GM12878 (cell line): ENCODE measurements at regions not wholly inside any gene's neighbourhood (a gene's known extent, or its start where the extent isn't known, plus 50 kb on each side); places are given as distances from the start of the nearest gene placed in this dataset.

Experiments used
- ATAC-seq: fragments of 200-7000 bp; cut with Tn5 transposase; 3 replicates; pipeline ENCODE4 v1.9.1; 2020; ENCODE audit warnings: mild to moderate bottlenecking, moderate library complexity
- BruUV-seq: library from RNA; stranded (reverse); fragments of 400-500 nt; replicated peaks from 2 replicates; lab custom pipeline; 2021; lab: Mats Ljungman, UMichigan
- CTCF ChIA-PET: fragments of 300-600 bp; sonication (Branson Sonifier 250); formaldehyde crosslinking; extraction: SDS; loops from one replicate; lab custom pipeline; 2021; ENCODE audit warnings: inconsistent platforms; lab: Yijun Ruan, JAX
- POLR2A ChIA-PET: fragments of 350-600 bp; formaldehyde crosslinking; extraction: SDS; loops from one replicate; lab custom pipeline; 2021; ENCODE audit warnings: inconsistent platforms; lab: Charles Lee
- RAD21 ChIA-PET: fragments of 300-600 bp; sonication (Branson Sonifier 250); formaldehyde crosslinking; loops from one replicate; lab custom pipeline; 2023; ENCODE audit warnings: antibody characterized with exemption; ENCODE audit not compliant: unreplicated experiment; lab: Charles Lee
- SMC1A ChIA-PET: fragments of 300-600 bp; sonication (Branson Sonifier 250); formaldehyde crosslinking; loops from one replicate; lab custom pipeline; 2023; ENCODE audit not compliant: unreplicated experiment, uncharacterized antibody; lab: Charles Lee
- DNase-seq: peaks from one replicate; pipeline ENCODE4 v3.0.0-alpha.2; 2011; ENCODE audit warnings: low read depth, low spot score
- FAIRE-seq: peaks from 3 replicates; lab custom pipeline; 2011; peaks lifted over from hg19 to GRCh38; lab: Jason Lieb, UNC
- H2AFZ ChIP-seq: 2 replicates; pipeline ENCODE4 v1.6.0; 2011; ENCODE audit warnings: low read depth, low read length, control low read depth; ENCODE audit not compliant: control insufficient read depth
- H3K27ac ChIP-seq: 2 replicates; pipeline ENCODE4 v1.5.1; 2011; ENCODE audit warnings: control low read depth; ENCODE audit not compliant: control insufficient read depth, insufficient read depth
- H3K27me3 ChIP-seq, 2 experiments: replicated peaks in 1 of 2; 2 replicates each; pipeline versions ENCODE4 v1.6.0 to v1.6.1; 2011; ENCODE audit warnings: low read length in 1 of 2; ENCODE audit not compliant: control insufficient read depth in 2 of 2, insufficient read depth in 2 of 2
- H3K36me3 ChIP-seq, 2 experiments: 2 replicates each; pipeline ENCODE4 v1.5.1; 2011; ENCODE audit warnings: low read length in 1 of 2; ENCODE audit not compliant: control insufficient read depth in 2 of 2, insufficient read depth in 2 of 2
- H3K4me1 ChIP-seq: 2 replicates; pipeline ENCODE4 v1.6.1; 2011; ENCODE audit warnings: mild to moderate bottlenecking, low read length, moderate library complexity, mixed read lengths; ENCODE audit not compliant: control insufficient read depth, insufficient read depth
- H3K4me2 ChIP-seq: 2 replicates; pipeline ENCODE4 v1.6.0; 2011; ENCODE audit warnings: control low read depth; ENCODE audit not compliant: control insufficient read depth, insufficient read depth
- H3K4me3 ChIP-seq: fragments of 200-600 bp; sonication (generic); 2 replicates; pipeline ENCODE4 v1.5.1; 2016
- H3K79me2 ChIP-seq: 2 replicates; pipeline ENCODE4 v1.6.0; 2011; ENCODE audit warnings: low read length; ENCODE audit not compliant: control insufficient read depth, insufficient read depth
- H3K9ac ChIP-seq: 2 replicates; pipeline ENCODE4 v1.8.0; 2011; ENCODE audit warnings: low read length, control low read depth, mixed read lengths; ENCODE audit not compliant: control insufficient read depth, insufficient read depth
- H3K9me3 ChIP-seq: replicated peaks from 3 replicates; pipeline ENCODE4 v1.5.1; 2011; ENCODE audit warnings: mild to moderate bottlenecking, low read length; ENCODE audit not compliant: control insufficient read depth, insufficient read depth
- H4K20me1 ChIP-seq: 2 replicates; pipeline ENCODE4 v1.6.0; 2011; ENCODE audit not compliant: control insufficient read depth, insufficient read depth
- BMI1 ChIP-seq: fragments of 450-650 bp; IDR thresholded peaks from 2 replicates; pipeline ENCODE4 v1.6.1; 2016; ENCODE audit warnings: mild to moderate bottlenecking, moderate library complexity, borderline replicate concordance
- CHD4 ChIP-seq: fragments of 200-600 bp; sonication (generic); IDR thresholded peaks from 2 replicates; pipeline ENCODE4 v1.6.1; 2016; ENCODE audit warnings: mild to moderate bottlenecking
- CUX1 ChIP-seq: IDR thresholded peaks from 2 replicates; pipeline ENCODE4 v1.6.1; 2012; ENCODE audit warnings: improper control_type of control experiment, low read depth, low read length; ENCODE audit not compliant: insufficient replicate concordance
- FOS ChIP-seq: IDR thresholded peaks from 3 replicates; pipeline ENCODE4 v1.6.1; 2011; ENCODE audit warnings: borderline replicate concordance; ENCODE audit not compliant: insufficient read length; ENCODE audit errors: extremely low read depth
- HDAC2 ChIP-seq: fragments of 200-600 bp; sonication (generic); IDR thresholded peaks from 2 replicates; pipeline ENCODE4 v1.6.1; 2017
- IKZF1 ChIP-seq: fragments of 450-650 bp; conservative IDR thresholded peaks from 2 replicates; pipeline ENCODE4 v1.6.1; 2017; ENCODE audit warnings: antibody characterized with exemption, mild to moderate bottlenecking
- KLF5 ChIP-seq: fragments of 450-650 bp; IDR thresholded peaks from 2 replicates; pipeline ENCODE4 v1.6.1; 2014; ENCODE audit warnings: mild to moderate bottlenecking; ENCODE audit not compliant: partially characterized antibody
- MEF2A ChIP-seq: IDR thresholded peaks from 2 replicates; pipeline ENCODE4 v1.6.1; 2011; ENCODE audit warnings: low read depth, mild to moderate bottlenecking, low read length, moderate library complexity; ENCODE audit not compliant: insufficient read depth
- RELA ChIP-seq: fragments of 450-650 bp; IDR thresholded peaks from 2 replicates; pipeline ENCODE4 v1.8.0; 2014; ENCODE audit warnings: borderline replicate concordance; ENCODE audit not compliant: partially characterized antibody
- SPI1 ChIP-seq: IDR thresholded peaks from 2 replicates; pipeline ENCODE4 v1.6.1; 2011; ENCODE audit warnings: low read depth, mild to moderate bottlenecking, low read length, moderate library complexity, borderline replicate concordance; ENCODE audit not compliant: insufficient read depth
- SRF ChIP-seq, 2 experiments: IDR thresholded peaks; 2 replicates each; pipeline ENCODE4 v1.6.1; 2011; ENCODE audit warnings: low read depth in 2 of 2, low read length in 2 of 2, mild to moderate bottlenecking in 1 of 2, moderate library complexity in 1 of 2
- STAT3 ChIP-seq: IDR thresholded peaks from 2 replicates; pipeline ENCODE4 v1.6.1; 2011; ENCODE audit warnings: low read depth, low read length, improper control_type of control experiment
- TARDBP ChIP-seq: IDR thresholded peaks from 2 replicates; pipeline ENCODE4 v1.6.1; 2016; ENCODE audit warnings: borderline replicate concordance
- USF1 ChIP-seq: IDR thresholded peaks from 2 replicates; pipeline ENCODE4 v1.6.1; 2011; ENCODE audit warnings: borderline replicate concordance, low read depth, mild to moderate bottlenecking, moderate library complexity, mixed read lengths, low read length; ENCODE audit not compliant: insufficient read depth; ENCODE audit errors: extremely low read length
- WGBS: methylation state at CpG from one replicate; pipeline ENCODE4 v1.1.6; 2016; ENCODE audit warnings: low lambda C conversion rate; ENCODE audit not compliant: insufficient replicate concordance, insufficient coverage; ENCODE audit errors: missing lambda C conversion rate; 5-methylcytosine and 5-hydroxymethylcytosine counted together
- in situ Hi-C: fragments of 300-500 bp; cut with MboI; formaldehyde crosslinking; loops from 9 replicates; pipeline ENCODE4 v1.14.3; 2018; ENCODE audit warnings: mixed read lengths
- intact Hi-C: fragments of 100-400 bp; cut with micrococcal nuclease; formaldehyde crosslinking; loops from one replicate; pipeline ENCODE4 v1.14.2; 2022; ENCODE audit not compliant: unreplicated experiment
- TF ChIP-seq, protein P1 (sequence below): fragments of 450-650 bp; IDR thresholded peaks from 2 replicates; pipeline ENCODE4 v1.6.1; 2014; ENCODE audit warnings: mild to moderate bottlenecking
- TF ChIP-seq, protein P2 (sequence below): IDR thresholded peaks from 2 replicates; pipeline ENCODE4 v1.6.1; 2011; ENCODE audit warnings: mild to moderate bottlenecking, low read depth, low read length, moderate library complexity; ENCODE audit not compliant: insufficient replicate concordance

DNA sequence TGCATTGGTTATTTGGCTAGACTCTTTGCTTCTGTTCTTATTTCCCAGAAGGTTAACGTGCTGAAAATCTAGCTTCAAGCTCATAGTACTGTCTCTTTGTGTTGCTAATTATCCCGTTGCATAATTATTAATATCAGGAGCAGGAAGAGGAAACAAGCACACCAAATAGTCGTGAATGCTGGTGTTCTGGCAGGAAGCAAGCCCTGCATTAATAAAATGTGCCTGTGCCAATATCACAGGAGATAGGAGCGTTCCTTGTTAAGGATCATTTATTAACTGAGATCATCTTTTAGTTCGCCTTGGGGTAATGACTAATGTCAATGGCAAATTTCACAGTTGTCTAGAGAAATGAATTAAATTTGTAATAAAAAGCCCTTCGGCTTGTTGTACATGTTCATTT lies 893.0 kb upstream of the POU3F3 start (continued):
- TF ChIP-seq CUX1 (no peak), SPI1 (no peak)

GRCh38 chr2:103961862-103962261 lies 892.1 kb upstream of the POU3F3 start:
- no peaks in the 10 kb centered on the region for H3K4me1 ChIP-seq
- ChIA-PET CTCF (interaction anchor here (1.5 kb wide), 1 partner anchor 887 kb away, joined by 3 read pairs; no protein-coding TSS in a partner anchor), POLR2A (no interaction called here), RAD21 (no interaction called here), SMC1A (no interaction called here)
- no peak overlapping the region for H3K4me3 ChIP-seq
- no peak overlapping the region for H3K9ac ChIP-seq
- H3K4me2 ChIP-seq = no peak overlapping the region
- no peaks in the 10 kb centered on the region for H3K36me3 ChIP-seq
- H3K9me3 ChIP-seq = no peaks in the 10 kb centered on the region
- H3K79me2 ChIP-seq = no peaks in the 10 kb centered on the region
- no peak overlapping the region for H2AFZ ChIP-seq
- H4K20me1 ChIP-seq = no peaks in the 10 kb centered on the region
- no peak for FAIRE-seq
- 23% methylated on average over 4 of the region's 4 CpGs for WGBS
- no peaks in the 10 kb centered on the region for H3K27me3 ChIP-seq
- BruUV-seq = no TSS peak
- no peak overlapping the region for H3K27ac ChIP-seq
- no peak for DNase-seq
- intact Hi-C loops = no loop called here
- no peak for ATAC-seq
- in situ Hi-C loops = no loop called here
- TF ChIP-seq SRF (IDR thresholded peaks at IDR 0.05; ENCODE audit: low read depth in 2 of 2, low read length in 2 of 2) = no peak
- no peak for TF ChIP-seq IKZF1
- TF ChIP-seq, protein P1, sequence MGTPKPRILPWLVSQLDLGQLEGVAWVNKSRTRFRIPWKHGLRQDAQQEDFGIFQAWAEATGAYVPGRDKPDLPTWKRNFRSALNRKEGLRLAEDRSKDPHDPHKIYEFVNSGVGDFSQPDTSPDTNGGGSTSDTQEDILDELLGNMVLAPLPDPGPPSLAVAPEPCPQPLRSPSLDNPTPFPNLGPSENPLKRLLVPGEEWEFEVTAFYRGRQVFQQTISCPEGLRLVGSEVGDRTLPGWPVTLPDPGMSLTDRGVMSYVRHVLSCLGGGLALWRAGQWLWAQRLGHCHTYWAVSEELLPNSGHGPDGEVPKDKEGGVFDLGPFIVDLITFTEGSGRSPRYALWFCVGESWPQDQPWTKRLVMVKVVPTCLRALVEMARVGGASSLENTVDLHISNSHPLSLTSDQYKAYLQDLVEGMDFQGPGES = no peak
- TF ChIP-seq MEF2A = no peak
- no peak for TF ChIP-seq USF1
- TF ChIP-seq, protein P2, sequence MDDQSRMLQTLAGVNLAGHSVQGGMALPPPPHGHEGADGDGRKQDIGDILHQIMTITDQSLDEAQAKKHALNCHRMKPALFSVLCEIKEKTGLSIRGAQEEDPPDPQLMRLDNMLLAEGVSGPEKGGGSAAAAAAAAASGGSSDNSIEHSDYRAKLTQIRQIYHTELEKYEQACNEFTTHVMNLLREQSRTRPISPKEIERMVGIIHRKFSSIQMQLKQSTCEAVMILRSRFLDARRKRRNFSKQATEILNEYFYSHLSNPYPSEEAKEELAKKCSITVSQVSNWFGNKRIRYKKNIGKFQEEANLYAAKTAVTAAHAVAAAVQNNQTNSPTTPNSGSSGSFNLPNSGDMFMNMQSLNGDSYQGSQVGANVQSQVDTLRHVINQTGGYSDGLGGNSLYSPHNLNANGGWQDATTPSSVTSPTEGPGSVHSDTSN = no peak
- TF ChIP-seq BMI1 = no peak
- TF ChIP-seq FOS = no peak
- no peak for TF ChIP-seq KLF5
- no peak for TF ChIP-seq TARDBP
- no peak for TF ChIP-seq RELA
- no peak for TF ChIP-seq STAT3
- no peak for TF ChIP-seq CHD4
- TF ChIP-seq HDAC2 = no peak
